ENCODE measurements at regions not wholly inside any gene's neighbourhood (a gene's known extent, or its start where the extent isn't known, plus 50 kb on each side); places are given as distances from the start of the nearest gene placed in this dataset.

DNA sequence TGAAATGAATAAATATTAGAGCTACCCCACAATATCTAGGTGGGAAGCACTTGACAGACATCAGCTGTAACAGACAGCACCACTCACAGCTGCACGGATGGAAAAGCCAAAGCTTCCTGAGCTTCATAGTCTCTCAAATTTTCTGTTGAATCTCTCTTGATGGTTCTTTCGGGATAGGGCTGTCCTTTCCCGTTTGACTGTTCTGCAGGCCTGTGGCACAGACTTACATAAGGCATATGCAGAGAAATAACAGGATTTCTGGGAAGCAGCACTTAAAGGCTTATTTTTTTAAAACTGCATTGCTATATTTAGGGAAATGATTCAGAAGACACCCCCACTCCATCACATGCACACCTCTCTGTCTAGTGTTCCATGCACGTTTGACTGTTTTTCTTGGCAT, 77.5 kb downstream of the ZNF648 start:
- Histone ChIP-seq H3K27ac (replicated peaks) (no peak overlapping the region), H3K27me3 (ENCODE audit: insufficient read depth, poor library complexity, severe bottlenecking) (peaks cover 3% of the 10 kb centered on the region), H3K4me3 (replicated peaks; ENCODE audit: insufficient read depth, low read length) (no peak overlapping the region)
- no peak for DNase-seq (ENCODE audit: low read depth in 1 of 2, low spot score in 1 of 2)
- TF ChIP-seq, protein P1, sequence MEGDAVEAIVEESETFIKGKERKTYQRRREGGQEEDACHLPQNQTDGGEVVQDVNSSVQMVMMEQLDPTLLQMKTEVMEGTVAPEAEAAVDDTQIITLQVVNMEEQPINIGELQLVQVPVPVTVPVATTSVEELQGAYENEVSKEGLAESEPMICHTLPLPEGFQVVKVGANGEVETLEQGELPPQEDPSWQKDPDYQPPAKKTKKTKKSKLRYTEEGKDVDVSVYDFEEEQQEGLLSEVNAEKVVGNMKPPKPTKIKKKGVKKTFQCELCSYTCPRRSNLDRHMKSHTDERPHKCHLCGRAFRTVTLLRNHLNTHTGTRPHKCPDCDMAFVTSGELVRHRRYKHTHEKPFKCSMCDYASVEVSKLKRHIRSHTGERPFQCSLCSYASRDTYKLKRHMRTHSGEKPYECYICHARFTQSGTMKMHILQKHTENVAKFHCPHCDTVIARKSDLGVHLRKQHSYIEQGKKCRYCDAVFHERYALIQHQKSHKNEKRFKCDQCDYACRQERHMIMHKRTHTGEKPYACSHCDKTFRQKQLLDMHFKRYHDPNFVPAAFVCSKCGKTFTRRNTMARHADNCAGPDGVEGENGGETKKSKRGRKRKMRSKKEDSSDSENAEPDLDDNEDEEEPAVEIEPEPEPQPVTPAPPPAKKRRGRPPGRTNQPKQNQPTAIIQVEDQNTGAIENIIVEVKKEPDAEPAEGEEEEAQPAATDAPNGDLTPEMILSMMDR (IDR thresholded peaks at IDR 0.05; ENCODE audit: insufficient read depth, low read length), result no peak
- TF ChIP-seq, protein P2, sequence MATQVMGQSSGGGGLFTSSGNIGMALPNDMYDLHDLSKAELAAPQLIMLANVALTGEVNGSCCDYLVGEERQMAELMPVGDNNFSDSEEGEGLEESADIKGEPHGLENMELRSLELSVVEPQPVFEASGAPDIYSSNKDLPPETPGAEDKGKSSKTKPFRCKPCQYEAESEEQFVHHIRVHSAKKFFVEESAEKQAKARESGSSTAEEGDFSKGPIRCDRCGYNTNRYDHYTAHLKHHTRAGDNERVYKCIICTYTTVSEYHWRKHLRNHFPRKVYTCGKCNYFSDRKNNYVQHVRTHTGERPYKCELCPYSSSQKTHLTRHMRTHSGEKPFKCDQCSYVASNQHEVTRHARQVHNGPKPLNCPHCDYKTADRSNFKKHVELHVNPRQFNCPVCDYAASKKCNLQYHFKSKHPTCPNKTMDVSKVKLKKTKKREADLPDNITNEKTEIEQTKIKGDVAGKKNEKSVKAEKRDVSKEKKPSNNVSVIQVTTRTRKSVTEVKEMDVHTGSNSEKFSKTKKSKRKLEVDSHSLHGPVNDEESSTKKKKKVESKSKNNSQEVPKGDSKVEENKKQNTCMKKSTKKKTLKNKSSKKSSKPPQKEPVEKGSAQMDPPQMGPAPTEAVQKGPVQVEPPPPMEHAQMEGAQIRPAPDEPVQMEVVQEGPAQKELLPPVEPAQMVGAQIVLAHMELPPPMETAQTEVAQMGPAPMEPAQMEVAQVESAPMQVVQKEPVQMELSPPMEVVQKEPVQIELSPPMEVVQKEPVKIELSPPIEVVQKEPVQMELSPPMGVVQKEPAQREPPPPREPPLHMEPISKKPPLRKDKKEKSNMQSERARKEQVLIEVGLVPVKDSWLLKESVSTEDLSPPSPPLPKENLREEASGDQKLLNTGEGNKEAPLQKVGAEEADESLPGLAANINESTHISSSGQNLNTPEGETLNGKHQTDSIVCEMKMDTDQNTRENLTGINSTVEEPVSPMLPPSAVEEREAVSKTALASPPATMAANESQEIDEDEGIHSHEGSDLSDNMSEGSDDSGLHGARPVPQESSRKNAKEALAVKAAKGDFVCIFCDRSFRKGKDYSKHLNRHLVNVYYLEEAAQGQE (IDR thresholded peaks at IDR 0.05; ENCODE audit: insufficient replicate concordance, low read depth), result no peak
- TF ChIP-seq SPI1 (IDR thresholded peaks at IDR 0.05; ENCODE audit: borderline replicate concordance, low read depth) (no peak), GABPA (IDR thresholded peaks at IDR 0.05; ENCODE audit: low read depth) (no peak), POLR2AphosphoS5 (IDR thresholded peaks at IDR 0.05; ENCODE audit: low read depth) (no peak)

DNA sequence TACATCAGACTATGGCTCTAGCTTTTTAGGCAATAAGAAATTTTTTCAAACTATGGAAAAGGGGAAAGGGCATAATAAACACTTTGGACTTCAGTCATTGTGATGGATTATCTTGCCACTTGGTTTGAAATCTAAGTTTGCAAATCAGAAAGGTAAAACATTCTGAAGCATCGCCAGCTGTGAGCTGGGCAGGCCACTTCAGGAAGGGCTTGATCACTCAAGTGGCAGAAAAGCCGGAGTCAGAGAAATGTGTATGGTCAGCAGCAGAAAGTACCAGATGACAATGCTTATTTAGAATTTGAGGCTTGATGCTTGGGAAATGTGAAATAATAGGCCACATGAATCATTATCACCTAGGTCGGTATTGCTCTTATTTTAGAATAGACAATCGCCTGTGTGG, 79.7 kb downstream of the ZNF648 start:
- no peak overlapping the region for H3K4me3 ChIP-seq (replicated peaks; ENCODE audit: insufficient read depth, low read length)
- no peak overlapping the region for H3K27ac ChIP-seq (replicated peaks)
- DNase-seq (ENCODE audit: low read depth in 1 of 2, low spot score in 1 of 2), result no peak
- TF ChIP-seq GABPA (IDR thresholded peaks at IDR 0.05; ENCODE audit: low read depth) (no peak), POLR2AphosphoS5 (IDR thresholded peaks at IDR 0.05; ENCODE audit: low read depth) (no peak), SPI1 (IDR thresholded peaks at IDR 0.05; ENCODE audit: borderline replicate concordance, low read depth) (no peak)
- TF ChIP-seq, protein P1 (IDR thresholded peaks at IDR 0.05; ENCODE audit: insufficient read depth, low read length), result no peak
- TF ChIP-seq, protein P2 (IDR thresholded peaks at IDR 0.05; ENCODE audit: insufficient replicate concordance, low read depth), result no peak
- H3K27me3 ChIP-seq (ENCODE audit: insufficient read depth, poor library complexity, severe bottlenecking), result peaks cover 3% of the 10 kb centered on the region

DNA sequence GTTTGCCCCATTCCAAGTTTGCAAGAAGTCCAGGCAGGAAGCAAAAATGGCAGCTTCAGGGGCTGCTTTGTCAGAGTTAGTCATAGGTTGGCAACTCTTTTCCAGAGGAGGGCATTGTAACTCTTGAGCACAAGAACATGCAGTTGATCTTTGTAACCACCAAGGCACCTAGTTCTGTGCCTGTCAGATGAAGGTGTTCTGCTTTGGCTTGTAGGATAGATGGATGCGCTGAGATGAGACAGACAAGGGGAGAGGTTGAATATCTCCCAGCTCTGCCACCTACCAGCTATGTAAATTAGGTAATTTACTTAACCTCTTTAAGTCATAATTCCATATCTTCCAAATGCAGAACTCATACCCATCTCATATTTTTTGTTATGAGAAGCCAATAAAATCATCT, 89.3 kb downstream of the ZNF648 start:
- H3K27ac ChIP-seq (replicated peaks), result no peak overlapping the region
- H3K27me3 ChIP-seq (ENCODE audit: insufficient read depth, poor library complexity, severe bottlenecking), result peaks cover 2% of the 10 kb centered on the region
- TF ChIP-seq, protein P1 (IDR thresholded peaks at IDR 0.05; ENCODE audit: insufficient read depth, low read length), result no peak
- TF ChIP-seq, protein P2 (IDR thresholded peaks at IDR 0.05; ENCODE audit: insufficient replicate concordance, low read depth), result no peak
- TF ChIP-seq SPI1 (IDR thresholded peaks at IDR 0.05; ENCODE audit: borderline replicate concordance, low read depth), result no peak
- no peak for TF ChIP-seq POLR2AphosphoS5 (IDR thresholded peaks at IDR 0.05; ENCODE audit: low read depth)
- TF ChIP-seq GABPA (IDR thresholded peaks at IDR 0.05; ENCODE audit: low read depth), result no peak
- H3K4me3 ChIP-seq (replicated peaks; ENCODE audit: insufficient read depth, low read length), result no peak overlapping the region
- DNase-seq (ENCODE audit: low read depth in 1 of 2, low spot score in 1 of 2), result no peak

Measured in HL-60 (cell line).